Right renal cortex interstitium (tissue), 3 donors: ENCODE measurements at regions not wholly inside any gene's neighbourhood (a gene's known extent, or its start where the extent isn't known, plus 50 kb on each side); places are given as distances from the start of the nearest gene placed in this dataset.

Experiments used
- DNase-seq, 3 donors: peaks; one replicate each; pipeline ENCODE4 v3.0.0-alpha.2; 2013; ENCODE audit warnings: low read depth in 3 of 3, low spot score in 2 of 3

DNA sequence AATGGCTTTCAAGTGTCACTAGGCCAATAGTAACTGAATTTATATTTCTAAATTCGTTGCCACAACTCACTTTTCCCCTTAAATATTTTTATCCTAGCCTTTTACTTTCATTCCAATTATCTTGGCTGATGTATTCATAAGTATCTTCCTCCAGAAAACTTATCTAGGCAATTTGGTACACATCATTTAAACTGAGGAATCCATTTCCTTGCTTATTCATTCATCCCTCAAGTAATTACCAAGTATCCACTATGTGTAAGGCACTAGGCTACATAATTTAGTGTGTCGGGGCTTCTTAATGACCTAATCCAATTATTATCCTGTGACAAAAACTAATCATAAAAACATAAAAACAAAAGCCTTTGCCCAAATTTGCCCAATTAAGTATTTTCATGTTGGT is 258.3 kb upstream of the TCF21 start:
- no peak for DNase-seq

DNA sequence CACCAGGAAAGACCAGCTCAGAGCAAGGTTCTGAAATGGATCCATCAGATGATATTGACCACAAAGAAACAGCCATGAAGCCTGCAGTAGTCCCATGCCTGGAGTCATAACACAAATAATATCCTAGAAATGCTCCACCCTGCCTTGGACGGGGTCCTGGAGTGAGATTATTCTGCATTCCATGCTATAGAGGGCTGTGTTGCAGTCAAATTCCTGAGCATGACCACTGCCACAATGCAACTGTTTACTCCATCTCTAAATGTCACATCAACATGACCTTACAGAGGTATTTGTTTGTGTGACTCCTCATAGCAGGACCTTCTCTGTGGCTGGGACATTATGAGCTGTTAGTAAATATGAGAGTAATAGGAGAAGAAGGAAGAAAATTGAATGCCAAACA is 257.5 kb upstream of the TCF21 start:
- no peak for DNase-seq

DNA sequence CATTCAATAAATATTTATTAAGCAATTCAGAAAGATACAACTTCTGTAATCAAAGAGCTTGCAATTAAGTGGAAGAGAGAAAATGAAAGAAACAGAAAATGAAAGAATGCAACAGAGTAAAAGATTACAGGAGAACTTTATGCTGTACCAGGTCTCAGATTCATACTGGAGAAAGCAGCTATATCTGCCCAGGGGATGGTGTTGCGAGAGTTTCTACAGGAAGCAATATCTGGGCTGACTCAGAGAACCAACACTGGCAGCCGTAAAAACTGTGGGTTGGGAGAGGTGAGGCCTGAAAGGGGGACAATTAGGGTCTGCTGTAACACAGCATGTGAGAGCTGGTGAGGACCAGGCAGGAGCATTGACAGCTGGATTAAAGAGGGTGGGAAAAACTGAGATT is 256.7 kb upstream of the TCF21 start:
- DNase-seq: no peak

DNA sequence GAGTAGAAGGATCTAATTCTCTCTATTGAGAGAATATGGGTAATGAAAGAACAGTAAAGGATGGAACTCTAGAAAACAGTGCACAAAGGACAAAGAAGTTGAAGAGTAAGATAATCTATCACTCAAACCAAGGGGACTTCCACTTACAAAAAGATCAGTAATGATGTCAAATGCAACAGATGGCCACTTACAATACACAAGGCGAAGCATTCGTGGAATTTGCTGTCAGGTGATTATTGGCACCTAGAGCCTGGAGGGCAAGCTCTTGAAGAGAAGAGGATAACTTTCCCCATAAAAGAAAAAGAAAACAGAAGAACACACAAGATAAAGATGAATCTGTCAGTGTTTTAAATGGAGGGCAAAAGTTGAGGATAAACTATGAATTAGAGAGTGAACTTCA is 256.0 kb upstream of the TCF21 start:
- DNase-seq: no peak

DNA sequence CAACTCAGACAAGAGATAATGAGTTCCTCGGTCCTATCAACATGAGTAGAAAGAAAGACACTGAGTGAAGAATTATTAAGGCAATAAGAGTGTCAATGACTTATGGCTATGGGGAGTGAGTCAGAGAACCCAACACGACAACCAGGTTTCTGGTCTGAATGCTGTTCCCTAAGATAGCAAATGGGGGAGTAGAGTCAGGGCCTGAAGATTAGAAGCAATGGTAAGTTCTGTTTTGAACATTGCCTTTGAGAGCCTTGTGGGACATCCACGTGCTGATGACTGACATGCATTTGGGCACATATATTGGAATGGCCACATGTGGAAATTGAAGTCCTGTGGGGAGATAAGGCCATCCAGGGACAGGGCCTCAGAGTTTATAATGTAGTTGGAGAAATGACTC is 254.4 kb upstream of the TCF21 start:
- DNase-seq: no peak

DNA sequence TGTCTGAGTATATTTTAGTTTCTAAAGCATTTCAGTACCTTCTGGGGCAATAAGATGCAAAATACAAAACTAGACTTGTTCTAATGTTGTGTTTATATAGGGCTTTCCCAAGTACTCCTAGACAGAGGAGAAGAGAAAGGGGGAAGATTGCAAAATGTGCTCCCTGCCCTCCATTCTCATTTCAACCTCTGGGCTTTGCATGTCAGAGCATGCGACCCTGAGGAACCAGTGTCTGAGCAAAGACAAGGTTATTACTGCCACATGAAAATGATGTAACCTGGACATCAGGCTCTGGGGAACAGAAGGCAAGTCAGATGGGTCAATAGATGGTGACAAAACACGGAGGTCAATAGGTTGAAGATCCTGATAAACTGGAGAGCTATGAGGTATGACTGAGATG is 253.5 kb upstream of the TCF21 start:
- DNase-seq: no peak

DNA sequence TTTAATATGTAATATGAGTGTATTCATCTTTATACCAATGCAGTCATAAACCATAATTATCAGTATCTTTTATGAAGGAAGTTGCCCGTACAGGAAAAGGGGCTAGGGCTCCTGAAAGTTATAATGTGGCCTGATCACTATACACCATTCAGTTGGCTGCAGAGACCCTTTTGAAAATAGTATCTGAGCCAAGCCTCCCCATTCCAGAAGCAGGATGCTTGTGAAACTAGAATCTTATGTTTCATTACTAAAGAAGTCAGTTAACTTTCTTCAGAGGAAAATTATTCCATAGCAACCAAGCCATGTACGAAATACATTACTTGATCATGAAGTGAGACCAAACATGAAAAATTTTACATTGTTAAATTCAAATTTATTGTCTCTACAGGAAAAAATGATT is 251.5 kb upstream of the TCF21 start:
- no peak for DNase-seq

DNA sequence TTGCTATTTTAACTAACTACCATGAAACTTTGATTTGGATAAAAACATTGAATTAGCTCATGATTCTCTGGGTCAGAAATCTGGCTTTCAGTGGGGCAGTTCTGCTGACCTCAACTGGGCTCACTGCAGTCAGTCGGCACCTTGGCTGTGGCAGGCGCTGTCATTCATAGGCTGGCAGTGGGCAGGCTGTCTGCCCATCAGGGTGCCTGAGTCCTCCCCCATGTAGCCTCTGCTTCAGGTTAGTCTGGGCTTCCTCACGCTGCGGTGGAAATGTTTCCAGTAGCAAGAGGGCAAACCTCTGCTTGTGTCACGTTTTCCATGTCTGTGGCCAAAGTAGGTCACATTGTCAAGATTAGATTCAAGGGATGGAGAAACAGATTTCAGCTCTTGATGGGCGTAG is 251.0 kb upstream of the TCF21 start:
- DNase-seq: no peak

DNA sequence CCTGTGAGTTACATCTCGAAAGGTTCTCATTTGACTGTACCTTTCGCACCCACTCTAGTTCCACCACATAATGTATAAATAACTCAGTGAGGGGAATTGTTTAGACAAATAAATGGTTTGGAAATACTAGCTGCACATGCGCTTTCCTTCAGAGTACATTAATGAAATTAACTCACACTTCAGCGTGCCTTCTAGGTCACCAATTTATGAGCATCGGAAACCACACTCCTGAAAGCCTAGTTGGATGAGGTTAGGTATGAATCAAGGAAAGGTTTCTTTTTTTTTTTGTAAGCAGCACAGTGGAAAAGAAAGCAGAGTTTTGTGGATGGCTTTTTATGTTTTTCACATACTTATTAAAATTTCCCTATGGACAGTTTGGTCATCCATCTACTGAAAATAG is 247.8 kb upstream of the TCF21 start:
- DNase-seq: no peak

DNA sequence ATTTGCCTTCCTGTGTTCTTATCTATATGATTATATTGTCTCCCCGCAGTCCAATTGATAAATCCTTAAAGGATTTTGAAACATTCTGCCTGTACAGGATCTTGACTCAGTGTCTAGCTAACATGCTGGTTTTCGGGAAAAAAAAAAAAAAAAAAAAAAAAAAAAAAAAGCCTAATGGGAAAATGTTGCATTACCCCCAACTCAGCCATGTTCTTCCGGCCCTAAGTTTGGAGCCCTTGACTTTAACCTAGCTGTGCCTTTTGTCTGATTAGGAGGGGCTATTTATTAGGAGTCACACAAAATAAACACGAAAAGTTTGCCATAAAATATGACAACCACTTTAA is 244.4 kb upstream of the TCF21 start:
- DNase-seq: no peak

DNA sequence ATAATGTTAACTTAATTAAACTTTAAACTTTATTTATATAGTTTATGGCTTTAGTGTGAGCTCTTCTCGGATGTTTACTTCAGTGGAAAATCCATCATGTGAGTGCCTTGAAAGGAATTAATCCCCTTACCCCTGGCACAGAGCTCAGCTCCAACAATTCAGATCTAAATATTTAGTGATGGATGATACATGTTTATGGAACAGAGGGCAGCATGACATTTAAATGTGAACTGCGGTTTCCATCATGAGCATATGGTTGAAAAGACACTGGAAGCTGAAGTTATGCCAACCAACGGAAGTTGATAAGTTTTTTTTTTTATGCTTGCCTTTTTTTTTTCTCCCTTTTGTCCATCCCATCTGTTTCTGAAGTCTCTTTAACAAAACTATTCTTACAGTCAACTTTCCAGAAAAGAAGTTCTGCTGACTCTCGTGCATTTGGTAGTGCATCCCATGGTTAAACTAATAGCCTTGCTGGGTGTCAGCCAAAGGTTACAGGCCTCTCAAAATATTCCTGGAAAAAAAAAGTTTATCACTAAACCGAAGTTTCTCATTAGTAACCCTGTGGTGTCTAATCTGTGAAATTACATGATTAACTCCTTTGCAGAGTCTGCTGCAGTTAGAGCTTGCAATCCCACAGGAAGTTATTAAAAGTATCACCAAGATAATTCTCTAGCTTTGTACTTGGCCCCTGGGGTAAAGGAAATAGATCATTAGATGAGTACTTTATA is 243.9 kb upstream of the TCF21 start:
- DNase-seq: peak; percentile 65 to 81 (median 75)

DNA sequence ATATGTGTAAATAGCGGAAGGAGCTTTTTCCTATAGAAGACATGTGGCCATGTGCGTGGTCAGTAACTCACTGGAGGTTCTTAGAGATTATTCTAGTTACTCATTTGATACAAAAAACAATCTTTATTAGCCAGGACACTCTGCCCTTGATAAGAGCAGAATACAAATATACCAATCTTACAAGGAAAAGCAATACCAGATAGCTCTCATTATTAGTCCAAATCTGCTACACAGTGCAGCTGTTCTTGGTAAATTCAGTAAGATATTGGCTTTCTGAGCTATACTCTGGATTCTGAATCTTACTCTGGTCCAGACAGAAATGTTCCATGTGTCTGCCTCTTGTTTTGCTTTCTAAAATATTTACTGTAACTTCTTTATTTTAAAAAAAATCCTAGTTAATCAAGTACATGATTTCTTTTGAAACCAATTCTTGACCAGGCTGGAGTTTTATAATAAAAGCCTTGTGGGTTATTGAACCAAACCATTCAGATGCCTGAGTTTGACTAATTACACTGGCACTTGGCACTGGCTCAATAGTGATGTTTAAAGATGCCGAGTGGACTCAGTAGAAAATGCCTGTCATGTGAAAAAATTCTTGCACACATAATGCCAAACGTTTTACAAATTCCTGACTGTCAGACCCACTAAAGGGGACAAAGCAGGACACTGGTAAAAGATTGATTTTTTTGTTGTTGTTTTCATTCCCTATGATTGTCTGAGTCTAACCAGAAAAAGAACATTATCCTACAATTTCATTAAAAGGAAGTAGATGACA is 242.8 kb upstream of the TCF21 start:
- DNase-seq: no peak

DNA sequence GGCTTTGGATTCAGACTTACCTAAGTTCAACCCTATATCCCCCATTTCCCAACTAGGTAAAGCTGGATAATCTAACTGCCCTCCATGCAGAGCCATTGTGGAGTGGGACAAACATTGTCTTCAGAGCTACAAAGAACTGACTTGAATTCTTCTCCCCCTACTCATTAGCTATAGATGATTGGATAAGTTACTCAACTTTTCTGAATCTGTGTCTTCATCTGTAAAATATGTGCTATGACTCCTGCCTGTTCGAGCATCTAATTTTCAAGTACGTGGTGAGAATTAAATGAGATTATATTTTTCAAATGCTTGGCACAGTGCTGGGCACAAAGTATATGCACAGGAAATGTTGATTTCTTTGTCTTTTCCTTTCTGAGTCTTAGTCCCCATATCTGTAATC is 240.3 kb upstream of the TCF21 start:
- DNase-seq: no peak

DNA sequence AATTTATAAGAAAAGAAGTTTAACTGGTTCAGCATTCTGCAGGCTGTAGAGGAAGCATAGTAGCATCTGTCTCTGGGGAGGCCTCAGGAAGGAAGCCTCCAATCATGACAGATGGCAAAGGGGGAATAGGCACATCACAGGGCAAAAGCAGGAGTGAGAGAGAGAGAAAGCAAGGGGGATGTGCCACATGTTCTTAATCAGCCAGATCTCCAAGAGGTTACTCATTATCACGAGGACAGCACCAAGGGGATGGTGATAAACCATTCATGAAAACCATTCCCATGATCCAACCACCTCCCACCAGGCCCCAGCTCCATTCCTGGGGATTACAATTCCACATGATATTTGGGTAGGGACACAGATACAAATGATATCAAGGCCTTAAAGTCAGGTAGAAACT is 217.5 kb upstream of the TCF21 start:
- DNase-seq: no peak

DNA sequence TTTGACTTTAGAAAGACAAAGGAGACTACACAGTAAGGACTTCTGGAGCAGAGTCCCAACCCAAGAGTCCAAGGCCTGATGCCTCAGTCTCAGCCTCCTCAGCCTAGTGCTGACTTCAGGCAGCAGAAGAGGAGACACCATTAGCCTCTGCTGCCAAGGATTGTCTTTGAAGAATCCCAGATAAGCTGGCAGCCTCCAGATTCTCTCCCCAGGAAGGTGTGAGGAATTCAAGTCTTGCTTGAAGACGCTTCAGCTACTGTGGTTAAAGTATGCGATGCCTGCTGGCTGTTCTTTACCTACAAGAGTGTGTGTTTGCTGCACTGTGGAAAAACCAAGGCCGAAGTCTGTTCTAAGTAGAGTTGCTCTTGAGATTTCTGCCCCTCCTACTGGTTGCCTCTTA is 215.9 kb upstream of the TCF21 start:
- no peak for DNase-seq

DNA sequence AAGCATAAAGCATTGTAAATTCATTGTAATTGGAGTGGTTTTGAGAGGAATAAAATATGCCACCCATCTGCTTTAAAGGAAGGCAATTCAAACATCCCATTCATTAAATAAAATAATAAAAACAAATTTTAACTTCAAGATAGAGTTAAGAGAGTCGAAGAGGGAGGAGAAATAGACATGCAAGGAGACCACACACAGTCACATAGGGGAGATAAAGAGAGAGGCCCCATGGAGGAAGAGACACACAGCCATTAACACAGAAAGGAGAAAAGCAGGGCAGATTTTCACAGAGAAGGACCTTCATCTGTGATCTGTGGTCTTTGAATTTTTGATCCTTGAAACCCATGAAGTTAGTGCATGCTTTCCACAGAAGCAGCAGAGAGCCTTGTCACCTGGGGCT is 214.3 kb upstream of the TCF21 start:
- DNase-seq: no peak

DNA sequence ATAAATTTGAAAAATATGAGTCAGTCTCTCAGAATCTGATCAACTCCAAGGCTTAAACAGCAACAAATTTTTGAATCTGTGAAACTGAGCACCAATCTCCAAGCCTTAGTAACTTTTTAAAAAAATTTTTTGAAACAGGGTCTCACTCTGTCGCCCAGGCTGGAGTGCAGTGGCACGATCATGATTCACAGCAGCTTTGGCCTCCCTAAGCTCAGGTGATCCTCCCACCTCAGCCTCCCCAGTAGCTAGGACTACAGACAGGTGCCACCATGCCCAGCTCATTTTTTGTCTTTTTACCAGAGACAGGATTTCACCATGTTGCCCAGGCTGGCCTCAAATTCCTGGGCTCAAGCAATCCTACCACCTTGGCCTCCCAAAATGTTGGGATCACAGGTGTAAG is 207.9 kb upstream of the TCF21 start:
- no peak for DNase-seq

DNA sequence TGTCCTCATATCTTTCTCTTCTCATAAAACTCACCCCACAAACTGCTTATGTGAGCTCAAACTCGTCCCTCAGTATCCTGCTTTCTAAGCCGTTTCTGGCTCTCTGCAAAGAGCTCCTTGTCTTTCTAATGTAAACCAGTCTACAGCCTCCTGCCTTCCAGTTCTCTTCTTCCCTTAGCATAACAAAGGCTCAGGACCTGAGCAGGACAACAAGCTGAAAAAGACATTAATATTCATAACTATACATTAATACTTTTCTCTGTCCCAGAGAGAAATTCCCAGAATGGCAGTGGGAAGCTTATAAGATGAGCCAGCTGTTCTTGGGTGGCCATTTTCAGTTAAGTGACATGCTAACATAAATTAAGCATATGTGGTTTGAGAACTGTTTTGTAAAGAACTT is 207.0 kb upstream of the TCF21 start:
- DNase-seq: no peak

DNA sequence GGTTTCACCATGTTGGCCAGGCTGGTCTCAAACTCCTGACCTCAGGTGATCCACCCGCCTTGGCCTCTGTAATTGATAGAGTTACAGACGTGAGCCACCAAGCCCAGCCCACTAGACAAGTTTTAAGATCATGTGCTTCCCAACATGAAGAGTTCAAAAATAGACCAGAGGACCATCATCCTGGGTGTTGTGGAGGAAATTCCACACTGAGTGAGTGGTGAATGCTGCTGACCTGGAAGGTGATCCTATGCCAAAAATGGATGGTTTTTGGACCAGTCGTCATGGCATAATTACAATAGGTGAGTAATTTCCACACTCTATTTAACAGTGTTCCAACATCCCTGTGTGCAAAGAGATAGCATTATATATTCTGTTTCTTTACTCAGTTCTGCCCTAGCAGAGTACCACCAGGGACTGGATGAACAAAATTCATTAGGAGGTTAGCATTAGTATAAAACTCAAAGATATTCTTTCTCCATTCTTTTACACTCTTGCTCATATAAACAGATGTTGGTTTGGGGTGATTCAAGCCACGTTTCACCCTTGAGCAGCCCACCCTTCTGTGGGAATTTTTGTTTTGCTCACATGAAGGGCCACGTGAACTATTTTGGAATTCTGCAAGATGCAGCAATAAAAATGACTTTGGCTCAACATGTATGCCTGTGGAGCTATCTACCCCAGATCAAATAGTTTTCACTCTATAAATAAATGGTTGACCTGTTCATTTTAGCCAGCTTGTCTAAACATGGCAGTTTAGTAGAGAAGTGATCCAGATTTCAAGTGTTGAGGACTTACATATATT is 206.2 kb upstream of the TCF21 start:
- DNase-seq: no peak

DNA sequence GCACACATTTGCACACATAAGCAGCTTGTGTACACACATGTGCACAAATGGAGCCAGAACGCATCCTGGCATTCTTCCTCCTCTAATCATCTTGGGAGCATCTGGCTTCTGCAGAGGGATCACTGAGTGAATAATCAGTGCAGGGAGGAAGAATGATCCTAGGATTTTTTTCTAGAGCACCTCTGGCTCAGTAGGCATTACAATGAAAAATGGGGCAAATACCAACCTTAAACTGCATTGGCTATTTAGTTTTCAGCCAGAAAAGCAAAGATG is 205.7 kb upstream of the TCF21 start:
- no peak for DNase-seq

DNA sequence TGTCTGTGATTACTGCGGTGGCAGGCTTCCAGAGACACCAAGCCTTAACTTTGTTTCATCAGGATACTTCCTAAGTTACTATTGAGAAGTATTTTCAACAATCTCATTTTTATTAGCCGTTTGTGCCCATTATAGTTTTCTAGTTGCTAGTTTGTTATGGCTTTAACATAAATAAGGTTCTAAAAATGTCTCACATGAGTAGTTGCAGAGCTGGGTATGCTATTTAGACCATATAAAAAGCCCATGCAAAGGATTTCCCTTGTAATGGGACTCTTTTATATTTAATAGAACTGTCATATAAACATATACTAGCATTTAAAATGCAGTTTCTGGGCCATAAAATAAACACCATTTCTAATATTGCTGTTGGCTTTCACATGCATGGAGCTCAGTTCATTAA is 205.3 kb upstream of the TCF21 start:
- no peak for DNase-seq
